T-cell (primary cell): ENCODE measurements at regions not wholly inside any gene's neighbourhood (a gene's known extent, or its start where the extent isn't known, plus 50 kb on each side); places are given as distances from the start of the nearest gene placed in this dataset.

Experiments used
- ATAC-seq, 4 experiments: fragments of 200-7000 bp in 3 of 4; fragments of 150-1000 bp in 1 of 4; cut with Tn5 transposase; replicated peaks in 1 of 4; 1 replicate in 3 of 4; 2 replicates in 1 of 4; pipeline ENCODE4 v1.10.0; 2021; ENCODE audit warnings: moderate library complexity in 3 of 4, mild to moderate bottlenecking in 2 of 4, moderate number of reproducible peaks in 1 of 4
- CTCF ChIA-PET, 2 donors: fragments of 300-600 bp; sonication (Branson Sonifier 250); formaldehyde crosslinking; loops; one replicate each; lab custom pipeline; 2022; ENCODE audit warnings: antibody characterized with exemption in 2 of 2; lab: Charles Lee
- POLR2A ChIA-PET, 2 donors: fragments of 300-600 bp; sonication (Branson Sonifier 250); formaldehyde crosslinking; loops; one replicate each; lab custom pipeline; 2022; ENCODE audit warnings: antibody characterized with exemption in 2 of 2; lab: Charles Lee
- DNase-seq, 35 experiments: peaks; one replicate each; pipeline versions ENCODE4 v3.0.0 to v3.0.0-alpha.2; 2013 to 2023
- H3K27ac ChIP-seq: one replicate; pipeline ENCODE4 v1.5.1; 2013; ENCODE audit warnings: low read length
- H3K27me3 ChIP-seq, 2 experiments: replicated peaks in 1 of 2; 1 replicate in 1 of 2; 2 replicates in 1 of 2; pipeline versions ENCODE4 v1.6.1 to v1.7.0; 2013; ENCODE audit warnings: low read length in 1 of 2, mixed read lengths in 1 of 2; ENCODE audit not compliant: control insufficient read depth in 2 of 2, insufficient read depth in 2 of 2; ENCODE audit errors: extremely low read depth in 1 of 2
- H3K36me3 ChIP-seq, 2 donors: 1 replicate in 1 of 2; 2 replicates in 1 of 2; pipeline versions ENCODE4 v1.6.1 to v1.7.0; 2013; ENCODE audit warnings: low read length in 1 of 2; ENCODE audit not compliant: control insufficient read depth in 2 of 2, insufficient read depth in 1 of 2; ENCODE audit errors: extremely low read depth in 1 of 2
- H3K4me1 ChIP-seq, 2 experiments: 1 replicate in 1 of 2; 2 replicates in 1 of 2; pipeline versions ENCODE4 v1.6.1 to v1.7.0; 2013; ENCODE audit warnings: low read length in 2 of 2, mixed read lengths in 1 of 2; ENCODE audit not compliant: insufficient read depth in 2 of 2, control insufficient read depth in 1 of 2; ENCODE audit errors: extremely low read depth in 1 of 2
- H3K4me3 ChIP-seq, 2 donors: 1 replicate in 1 of 2; 2 replicates in 1 of 2; pipeline versions ENCODE4 v1.5.1 to v1.7.0; 2013; ENCODE audit warnings: mild to moderate bottlenecking in 2 of 2, low read length in 1 of 2, moderate library complexity in 1 of 2; ENCODE audit not compliant: control insufficient read depth in 1 of 2; ENCODE audit errors: extremely low read depth in 1 of 2
- H3K9me3 ChIP-seq: 2 replicates; pipeline ENCODE4 v1.7.0; 2013
- H3K27ac Mint-ChIP-seq, 2 donors: one replicate each; pipeline ENCODE4 v1.8.0; 2020 to 2021; ENCODE audit warnings: mild to moderate bottlenecking in 2 of 2, mixed read lengths in 2 of 2
- H3K27me3 Mint-ChIP-seq, 2 donors: one replicate each; pipeline ENCODE4 v1.8.0; 2021 to 2022; ENCODE audit warnings: mixed read lengths in 2 of 2
- H3K36me3 Mint-ChIP-seq: one replicate; pipeline ENCODE4 v1.8.0; 2021; ENCODE audit warnings: mixed read lengths
- H3K4me1 Mint-ChIP-seq, 3 donors: one replicate each; pipeline ENCODE4 v1.8.0; 2020 to 2022; ENCODE audit warnings: mixed read lengths in 3 of 3, mild to moderate bottlenecking in 1 of 3
- H3K4me3 Mint-ChIP-seq, 3 donors: one replicate each; pipeline ENCODE4 v1.8.0; 2020 to 2022; ENCODE audit warnings: mild to moderate bottlenecking in 3 of 3, mixed read lengths in 3 of 3, moderate library complexity in 3 of 3
- H3K9me3 Mint-ChIP-seq, 3 donors: one replicate each; pipeline ENCODE4 v1.8.0; 2020 to 2022; ENCODE audit warnings: mixed read lengths in 3 of 3
- WGBS: methylation state at CpG from one replicate; pipeline ENCODE4 v1.1.5; 2013; ENCODE audit warnings: missing lambda C conversion rate; ENCODE audit not compliant: insufficient coverage; 5-methylcytosine and 5-hydroxymethylcytosine counted together

- Histone ChIP-seq H3K36me3 (no peaks in the 10 kb centered on the region), H3K27me3 (peaks cover 0 to 27% of the 10 kb centered on the region in 2 experiments), H3K4me3 (no peak overlapping the region), H3K4me1 (no peaks in the 10 kb centered on the region), H3K9me3 (no peaks in the 10 kb centered on the region), H3K27ac (no peak overlapping the region)
- POLR2A ChIA-PET, result no interaction called here
- DNase-seq, result no peak
- Mint-ChIP-seq H3K27ac (no peak overlapping the region), H3K36me3 (no peaks in the 10 kb centered on the region), H3K4me1 (no peaks in the 10 kb centered on the region), H3K9me3 (peaks cover 0 to 6% (median 0%) of the 10 kb centered on the region in 3 donors), H3K4me3 (no peak overlapping the region), H3K27me3 (peaks cover 11 to 15% of the 10 kb centered on the region in 2 donors)
- WGBS, result 62% methylated on average over 6 of the region's 6 CpGs
- no peak for ATAC-seq
- CTCF ChIA-PET, result no interaction called here
These were observed 165.7 kb downstream of the MN1 start for GRCh38 chr22:27635852-27636251.

GRCh38 chr22:27636716-27637508 is 164.6 kb downstream of the MN1 start:
- ChIA-PET CTCF (no interaction called here), POLR2A (no interaction called here)
- Histone ChIP-seq H3K27me3 (peaks cover 0 to 27% of the 10 kb centered on the region in 2 experiments), H3K27ac (no peak overlapping the region), H3K9me3 (no peaks in the 10 kb centered on the region), H3K36me3 (no peaks in the 10 kb centered on the region), H3K4me3 (no peak overlapping the region), H3K4me1 (no peaks in the 10 kb centered on the region)
- H3K27ac Mint-ChIP-seq, result no peak overlapping the region
- 87% methylated on average over 5 of the region's 10 CpGs for WGBS
- no peaks in the 10 kb centered on the region for H3K4me1 Mint-ChIP-seq
- H3K9me3 Mint-ChIP-seq, result peaks cover 0 to under 1% (median 0%) of the 10 kb centered on the region in 3 donors
- peaks cover 11 to 17% of the 10 kb centered on the region in 2 donors for H3K27me3 Mint-ChIP-seq
- DNase-seq (no peak), ATAC-seq (no peak)
- no peak overlapping the region for H3K4me3 Mint-ChIP-seq
- no peaks in the 10 kb centered on the region for H3K36me3 Mint-ChIP-seq

GRCh38 chr22:27637604-27638003 is 164.0 kb downstream of the MN1 start:
- no peak overlapping the region for H3K4me3 Mint-ChIP-seq
- H3K4me1 Mint-ChIP-seq, result no peaks in the 10 kb centered on the region
- H3K36me3 ChIP-seq, result no peaks in the 10 kb centered on the region
- no peaks in the 10 kb centered on the region for H3K4me1 ChIP-seq
- H3K27ac Mint-ChIP-seq, result no peak overlapping the region
- WGBS, result 73% methylated on average over 1 of the region's 3 CpGs
- H3K4me3 ChIP-seq, result no peak overlapping the region
- H3K27me3 ChIP-seq, result peaks cover 0 to 27% of the 10 kb centered on the region in 2 experiments
- POLR2A ChIA-PET, result no interaction called here
- H3K36me3 Mint-ChIP-seq, result no peaks in the 10 kb centered on the region
- ATAC-seq (no peak), DNase-seq (no peak)
- CTCF ChIA-PET, result no interaction called here
- H3K27me3 Mint-ChIP-seq, result peaks cover 11 to 17% of the 10 kb centered on the region in 2 donors
- no peaks in the 10 kb centered on the region for H3K9me3 ChIP-seq
- no peaks in the 10 kb centered on the region for H3K9me3 Mint-ChIP-seq
- H3K27ac ChIP-seq, result no peak overlapping the region

GRCh38 chr22:27638329-27639233 is 163.0 kb downstream of the MN1 start:
- no peak overlapping the region for H3K4me3 ChIP-seq

GRCh38 chr22:27639248-27640086 is 162.1 kb downstream of the MN1 start:
- Mint-ChIP-seq H3K9me3 (no peaks in the 10 kb centered on the region), H3K4me3 (no peak overlapping the region), H3K27ac (no peak overlapping the region), H3K4me1 (no peaks in the 10 kb centered on the region), H3K36me3 (no peaks in the 10 kb centered on the region), H3K27me3 (peaks cover 3 to 8% of the 10 kb centered on the region in 2 donors)
- no peak for ATAC-seq
- no peak for DNase-seq
- ChIA-PET POLR2A (no interaction called here), CTCF (interaction anchor here in 1 of 2 donors (0.6 kb wide), 1 partner anchor 22 kb away, joined by 4 read pairs; no protein-coding TSS in a partner anchor)
- Histone ChIP-seq H3K4me3 (no peak overlapping the region), H3K27me3 (peaks cover 0 to 11% of the 10 kb centered on the region in 2 experiments), H3K27ac (no peak overlapping the region), H3K36me3 (no peaks in the 10 kb centered on the region), H3K4me1 (no peaks in the 10 kb centered on the region), H3K9me3 (no peaks in the 10 kb centered on the region)
- 73% methylated on average over 17 of the region's 19 CpGs for WGBS

More at GRCh38 chr22:27638329-27639233, 163.0 kb downstream of the MN1 start:
- Mint-ChIP-seq H3K9me3 (no peaks in the 10 kb centered on the region), H3K4me3 (no peak overlapping the region), H3K4me1 (no peaks in the 10 kb centered on the region), H3K27ac (no peak overlapping the region), H3K36me3 (no peaks in the 10 kb centered on the region), H3K27me3 (peaks cover 8 to 15% of the 10 kb centered on the region in 2 donors)
- CTCF ChIA-PET, result interaction anchor here in 1 of 2 donors (0.6 kb wide), 1 partner anchor 23 kb away, joined by 4 read pairs; no protein-coding TSS in a partner anchor
- DNase-seq, result no peak
- Histone ChIP-seq H3K4me1 (no peaks in the 10 kb centered on the region), H3K27ac (no peak overlapping the region), H3K36me3 (no peaks in the 10 kb centered on the region), H3K9me3 (no peaks in the 10 kb centered on the region), H3K27me3 (peaks cover 0 to 19% of the 10 kb centered on the region in 2 experiments)
- ATAC-seq, result no peak
- POLR2A ChIA-PET, result no interaction called here
- WGBS, result 88% methylated on average over 20 of the region's 25 CpGs
